ENCODE measurements at regions not wholly inside any gene's neighbourhood (a gene's known extent, or its start where the extent isn't known, plus 50 kb on each side); places are given as distances from the start of the nearest gene placed in this dataset.

DNA sequence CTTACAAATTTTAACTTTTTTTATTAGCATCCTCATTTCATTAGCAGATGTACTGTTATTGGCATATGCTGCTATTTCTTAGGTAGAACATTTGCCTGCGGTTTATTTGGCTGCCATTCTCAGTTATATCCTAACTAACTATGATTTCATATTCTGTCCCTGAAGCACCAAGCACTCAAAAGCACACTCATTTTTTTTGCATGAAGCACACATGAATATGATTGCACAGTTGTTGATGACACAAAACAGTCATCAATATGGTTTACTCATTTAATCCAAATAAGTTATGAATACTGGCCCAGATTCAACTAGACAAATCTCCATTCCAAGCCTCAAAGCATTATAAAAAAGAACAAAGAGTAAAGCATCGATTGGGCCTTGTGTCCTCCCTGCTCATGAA is 129.4 kb upstream of the CNTNAP5 start:
- no peaks in the 10 kb centered on the region for H3K9me2 ChIP-seq
- no peak overlapping the region for H3K4me2 ChIP-seq
- no peaks in the 10 kb centered on the region for H3F3A ChIP-seq (replicated peaks; ENCODE audit: insufficient read depth)
- no peak for DNase-seq
- TF ChIP-seq JUND (IDR thresholded peaks at IDR 0.05), result no peak
- TF ChIP-seq, protein P1, sequence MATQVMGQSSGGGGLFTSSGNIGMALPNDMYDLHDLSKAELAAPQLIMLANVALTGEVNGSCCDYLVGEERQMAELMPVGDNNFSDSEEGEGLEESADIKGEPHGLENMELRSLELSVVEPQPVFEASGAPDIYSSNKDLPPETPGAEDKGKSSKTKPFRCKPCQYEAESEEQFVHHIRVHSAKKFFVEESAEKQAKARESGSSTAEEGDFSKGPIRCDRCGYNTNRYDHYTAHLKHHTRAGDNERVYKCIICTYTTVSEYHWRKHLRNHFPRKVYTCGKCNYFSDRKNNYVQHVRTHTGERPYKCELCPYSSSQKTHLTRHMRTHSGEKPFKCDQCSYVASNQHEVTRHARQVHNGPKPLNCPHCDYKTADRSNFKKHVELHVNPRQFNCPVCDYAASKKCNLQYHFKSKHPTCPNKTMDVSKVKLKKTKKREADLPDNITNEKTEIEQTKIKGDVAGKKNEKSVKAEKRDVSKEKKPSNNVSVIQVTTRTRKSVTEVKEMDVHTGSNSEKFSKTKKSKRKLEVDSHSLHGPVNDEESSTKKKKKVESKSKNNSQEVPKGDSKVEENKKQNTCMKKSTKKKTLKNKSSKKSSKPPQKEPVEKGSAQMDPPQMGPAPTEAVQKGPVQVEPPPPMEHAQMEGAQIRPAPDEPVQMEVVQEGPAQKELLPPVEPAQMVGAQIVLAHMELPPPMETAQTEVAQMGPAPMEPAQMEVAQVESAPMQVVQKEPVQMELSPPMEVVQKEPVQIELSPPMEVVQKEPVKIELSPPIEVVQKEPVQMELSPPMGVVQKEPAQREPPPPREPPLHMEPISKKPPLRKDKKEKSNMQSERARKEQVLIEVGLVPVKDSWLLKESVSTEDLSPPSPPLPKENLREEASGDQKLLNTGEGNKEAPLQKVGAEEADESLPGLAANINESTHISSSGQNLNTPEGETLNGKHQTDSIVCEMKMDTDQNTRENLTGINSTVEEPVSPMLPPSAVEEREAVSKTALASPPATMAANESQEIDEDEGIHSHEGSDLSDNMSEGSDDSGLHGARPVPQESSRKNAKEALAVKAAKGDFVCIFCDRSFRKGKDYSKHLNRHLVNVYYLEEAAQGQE (IDR thresholded peaks at IDR 0.05; ENCODE audit: low read depth, low read length), result no peak
- TF ChIP-seq EP300 (IDR thresholded peaks at IDR 0.05; ENCODE audit: borderline replicate concordance in 1 of 2, low read depth in 1 of 2, low read length in 1 of 2), result no peak
- TF ChIP-seq RCOR1 (IDR thresholded peaks at IDR 0.05; ENCODE audit: low read length), result no peak
- TF ChIP-seq, protein P2, sequence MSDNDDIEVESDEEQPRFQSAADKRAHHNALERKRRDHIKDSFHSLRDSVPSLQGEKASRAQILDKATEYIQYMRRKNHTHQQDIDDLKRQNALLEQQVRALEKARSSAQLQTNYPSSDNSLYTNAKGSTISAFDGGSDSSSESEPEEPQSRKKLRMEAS (IDR thresholded peaks at IDR 0.05; ENCODE audit: low read depth), result no peak
- TF ChIP-seq TAF1 (IDR thresholded peaks at IDR 0.05; ENCODE audit: borderline replicate concordance, low read depth, low read length), result no peak
- no peak for TF ChIP-seq NRF1 (IDR thresholded peaks at IDR 0.05; ENCODE audit: low read depth, low read length)
- no peak for TF ChIP-seq MXI1 (IDR thresholded peaks at IDR 0.05; ENCODE audit: low read depth, low read length)
- no peak for TF ChIP-seq TCF12 (IDR thresholded peaks at IDR 0.05)
- TF ChIP-seq CTCF (IDR thresholded peaks at IDR 0.05), result no peak
- TF ChIP-seq RFX5 (IDR thresholded peaks at IDR 0.05; ENCODE audit: low read length), result no peak
- no peak for TF ChIP-seq FOSL2 (IDR thresholded peaks at IDR 0.05; ENCODE audit: borderline replicate concordance, low read depth)
- TF ChIP-seq ZBTB33 (IDR thresholded peaks at IDR 0.05; ENCODE audit: borderline replicate concordance, low read depth), result no peak
- no peak for TF ChIP-seq ELF1 (IDR thresholded peaks at IDR 0.05)
- TF ChIP-seq SIN3A (IDR thresholded peaks at IDR 0.05; ENCODE audit: borderline replicate concordance, low read depth, low read length), result no peak
- no peak for TF ChIP-seq RXRA (IDR thresholded peaks at IDR 0.05; ENCODE audit: borderline replicate concordance, low read depth)
- TF ChIP-seq PBX3 (IDR thresholded peaks at IDR 0.05), result no peak
- no peak for TF ChIP-seq RAD21 (IDR thresholded peaks at IDR 0.05; ENCODE audit: low read length)
- TF ChIP-seq TEAD4 (IDR thresholded peaks at IDR 0.05; ENCODE audit: borderline replicate concordance, insufficient read depth), result no peak
- ChIA-PET CTCF (no interaction called here), POLR2A (no interaction called here)
- no peak overlapping the region for H3K4me3 ChIP-seq (ENCODE audit: low read depth in 2 of 2, low read length in 1 of 2)
- WGBS (ENCODE audit: low lambda C conversion rate), result 35% methylated on average over 2 of the region's 2 CpGs
- no peak overlapping the region for H3K27ac ChIP-seq (ENCODE audit: low read depth in 2 of 2, low read length in 1 of 2)
- no peak overlapping the region for H2AFZ ChIP-seq (ENCODE audit: low read depth)
- no peaks in the 10 kb centered on the region for H3K4me1 ChIP-seq (ENCODE audit: control insufficient read depth in 1 of 2, insufficient read depth in 2 of 2, low read depth in 1 of 2, low read length in 1 of 2)
- no peaks in the 10 kb centered on the region for H3K27me3 ChIP-seq (ENCODE audit: insufficient read depth)
- H3K9ac ChIP-seq, result no peak overlapping the region
- H3K9me3 ChIP-seq, result peaks cover 10% of the 10 kb centered on the region; the same call in 1 of the 2 replicates
- no peaks in the 10 kb centered on the region for H3K79me2 ChIP-seq (ENCODE audit: insufficient read depth)
- no peaks in the 10 kb centered on the region for H4K20me1 ChIP-seq (ENCODE audit: insufficient read depth)
- H3K36me3 ChIP-seq (replicated peaks in 1 of 2; ENCODE audit: control insufficient read depth in 1 of 2, insufficient read depth in 2 of 2, low read length in 1 of 2), result no peaks in the 10 kb centered on the region

All from SK-N-SH (cell line).